GM23248 (cell line): ENCODE measurements at regions not wholly inside any gene's neighbourhood (a gene's known extent, or its start where the extent isn't known, plus 50 kb on each side); places are given as distances from the start of the nearest gene placed in this dataset.

Experiments
- EZH2 ChIP-seq: fragments of 200-600 bp; sonication (generic); IDR thresholded peaks from 2 replicates; pipeline ENCODE4 v1.6.1; 2018; ENCODE audit warnings: antibody characterized with exemption, mild to moderate bottlenecking; ENCODE audit not compliant: insufficient read depth, poor library complexity, severe bottlenecking
- EZH2phosphoT487 ChIP-seq: fragments of 200-600 bp; sonication (generic); IDR thresholded peaks from 2 replicates; pipeline ENCODE4 v1.6.1; 2018; ENCODE audit warnings: antibody characterized with exemption, moderate library complexity, mild to moderate bottlenecking, low read depth; ENCODE audit not compliant: insufficient read depth

- TF ChIP-seq EZH2 (no peak), EZH2phosphoT487 (no peak)
These were observed 362.0 kb upstream of the SULF2 start for GRCh38 chr20:48147311-48147710.
